GM21528 (cell line): ENCODE measurements at regions not wholly inside any gene's neighbourhood (a gene's known extent, or its start where the extent isn't known, plus 50 kb on each side); places are given as distances from the start of the nearest gene placed in this dataset.

Source experiments
- ATAC-seq: cut with Tn5 transposase; IDR thresholded peaks from one replicate; pipeline ENCODE4 v1.9.1; 2021; ENCODE audit warnings: mild to moderate bottlenecking, moderate library complexity; ENCODE audit not compliant: unreplicated experiment, low FRiP score

- no peak for ATAC-seq
Measured at GRCh38 chr5:93186076-93186682, 394.8 kb downstream of the NR2F1-AS1 start.

- no peak for ATAC-seq
Measured at GRCh38 chr5:93184041-93184440, 397.0 kb downstream of the NR2F1-AS1 start.

- ATAC-seq: no peak
Measured at GRCh38 chr5:93179466-93179865, 401.6 kb downstream of the NR2F1-AS1 start.

- ATAC-seq: no peak
Measured at GRCh38 chr5:93174930-93175329, 406.1 kb downstream of the NR2F1-AS1 start.

GRCh38 chr5:93165559-93165958 is 415.5 kb downstream of the NR2F1-AS1 start:
- no peak for ATAC-seq

- ATAC-seq: no peak
Measured at GRCh38 chr5:93164690-93165089, 416.3 kb downstream of the NR2F1-AS1 start.

- ATAC-seq: no peak
Measured at GRCh38 chr5:93163010-93163663, 417.9 kb downstream of the NR2F1-AS1 start.

- ATAC-seq: no peak
Measured at GRCh38 chr5:93161661-93162654, 419.1 kb downstream of the NR2F1-AS1 start.

GRCh38 chr5:93158841-93159240 is 422.2 kb downstream of the NR2F1-AS1 start:
- ATAC-seq: no peak

- ATAC-seq: no peak
Measured at GRCh38 chr5:93156566-93156965, 424.5 kb downstream of the NR2F1-AS1 start.

GRCh38 chr5:93154535-93154934 is 426.5 kb downstream of the NR2F1-AS1 start:
- no peak for ATAC-seq

GRCh38 chr5:93153461-93153860 is 427.6 kb downstream of the NR2F1-AS1 start:
- ATAC-seq: no peak

GRCh38 chr5:93151896-93152295 is 429.1 kb downstream of the NR2F1-AS1 start:
- ATAC-seq: no peak

GRCh38 chr5:93151121-93151520 is 429.9 kb downstream of the NR2F1-AS1 start:
- ATAC-seq: no peak

- no peak for ATAC-seq
Measured at GRCh38 chr5:93150311-93151012, 430.6 kb downstream of the NR2F1-AS1 start.

- ATAC-seq: no peak
Measured at GRCh38 chr5:93145767-93146166, 435.3 kb downstream of the NR2F1-AS1 start.

GRCh38 chr5:93145019-93145418 is 436.0 kb downstream of the NR2F1-AS1 start:
- no peak for ATAC-seq

- ATAC-seq: no peak
Measured at GRCh38 chr5:93141969-93142368, 439.1 kb downstream of the NR2F1-AS1 start.

GRCh38 chr5:93130624-93131490 is 450.2 kb downstream of the NR2F1-AS1 start:
- ATAC-seq: no peak

GRCh38 chr5:93126634-93127033 is 454.4 kb downstream of the NR2F1-AS1 start:
- no peak for ATAC-seq
